ENCODE measurements at regions not wholly inside any gene's neighbourhood (a gene's known extent, or its start where the extent isn't known, plus 50 kb on each side); places are given as distances from the start of the nearest gene placed in this dataset.

DNA sequence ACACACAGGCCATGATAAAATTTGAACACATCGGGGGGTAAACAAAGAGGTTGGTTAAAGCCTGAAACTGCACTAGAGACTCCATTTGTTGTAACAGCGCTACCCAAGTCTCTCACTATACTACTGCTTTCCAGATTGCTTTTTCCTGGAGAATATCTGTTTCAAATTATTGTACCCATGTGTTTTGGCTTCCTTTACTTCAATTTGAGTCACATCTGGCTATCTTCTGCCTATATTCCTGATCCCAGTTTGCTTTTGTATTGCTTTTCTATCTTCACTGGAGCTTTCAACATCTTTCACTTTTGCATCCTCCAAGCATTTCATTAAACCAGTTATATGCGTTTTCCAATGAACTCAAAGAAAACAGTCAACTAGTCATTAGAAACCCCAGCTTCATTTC lies 404.7 kb downstream of the MLLT3 start:
- no peak overlapping the region for H2BK120ac ChIP-seq (ENCODE audit: low read depth, low read length)
- H4K20me1 ChIP-seq (ENCODE audit: insufficient read depth, low read length): no peaks in the 10 kb centered on the region
- no peak overlapping the region for H4K5ac ChIP-seq (ENCODE audit: low read depth, low read length)
- ATAC-seq (ENCODE audit: low read depth) (no peak), DNase-seq (no peak)
- TF ChIP-seq MXI1 (IDR thresholded peaks at IDR 0.05; ENCODE audit: borderline replicate concordance, low read depth, low read length) (no peak), MAFK (IDR thresholded peaks at IDR 0.05; ENCODE audit: low read depth, low read length) (no peak), RCOR1 (IDR thresholded peaks at IDR 0.05; ENCODE audit: insufficient replicate concordance, low read length) (no peak), SMC3 (IDR thresholded peaks at IDR 0.05; ENCODE audit: low read depth, low read length) (no peak), NFE2L2 (IDR thresholded peaks at IDR 0.05; ENCODE audit: low read depth, low read length) (no peak), FOS (IDR thresholded peaks at IDR 0.05; ENCODE audit: low read depth, low read length) (no peak), CEBPB (IDR thresholded peaks at IDR 0.05; ENCODE audit: low read depth, low read length) (no peak), BHLHE40 (IDR thresholded peaks at IDR 0.05; ENCODE audit: low read depth, low read length) (no peak), CHD1 (IDR thresholded peaks at IDR 0.05; ENCODE audit: low read depth, low read length) (no peak), RAD21 (IDR thresholded peaks at IDR 0.05; ENCODE audit: low read length) (no peak), MAZ (IDR thresholded peaks at IDR 0.05; ENCODE audit: borderline replicate concordance, low read depth, low read length) (no peak), POLR2A (IDR thresholded peaks at IDR 0.05; ENCODE audit: low read depth, low read length) (no peak)
- TF ChIP-seq, protein P1, sequence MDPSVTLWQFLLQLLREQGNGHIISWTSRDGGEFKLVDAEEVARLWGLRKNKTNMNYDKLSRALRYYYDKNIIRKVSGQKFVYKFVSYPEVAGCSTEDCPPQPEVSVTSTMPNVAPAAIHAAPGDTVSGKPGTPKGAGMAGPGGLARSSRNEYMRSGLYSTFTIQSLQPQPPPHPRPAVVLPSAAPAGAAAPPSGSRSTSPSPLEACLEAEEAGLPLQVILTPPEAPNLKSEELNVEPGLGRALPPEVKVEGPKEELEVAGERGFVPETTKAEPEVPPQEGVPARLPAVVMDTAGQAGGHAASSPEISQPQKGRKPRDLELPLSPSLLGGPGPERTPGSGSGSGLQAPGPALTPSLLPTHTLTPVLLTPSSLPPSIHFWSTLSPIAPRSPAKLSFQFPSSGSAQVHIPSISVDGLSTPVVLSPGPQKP (IDR thresholded peaks at IDR 0.05; ENCODE audit: borderline replicate concordance, low read depth, low read length): no peak
- TF ChIP-seq, protein P2, sequence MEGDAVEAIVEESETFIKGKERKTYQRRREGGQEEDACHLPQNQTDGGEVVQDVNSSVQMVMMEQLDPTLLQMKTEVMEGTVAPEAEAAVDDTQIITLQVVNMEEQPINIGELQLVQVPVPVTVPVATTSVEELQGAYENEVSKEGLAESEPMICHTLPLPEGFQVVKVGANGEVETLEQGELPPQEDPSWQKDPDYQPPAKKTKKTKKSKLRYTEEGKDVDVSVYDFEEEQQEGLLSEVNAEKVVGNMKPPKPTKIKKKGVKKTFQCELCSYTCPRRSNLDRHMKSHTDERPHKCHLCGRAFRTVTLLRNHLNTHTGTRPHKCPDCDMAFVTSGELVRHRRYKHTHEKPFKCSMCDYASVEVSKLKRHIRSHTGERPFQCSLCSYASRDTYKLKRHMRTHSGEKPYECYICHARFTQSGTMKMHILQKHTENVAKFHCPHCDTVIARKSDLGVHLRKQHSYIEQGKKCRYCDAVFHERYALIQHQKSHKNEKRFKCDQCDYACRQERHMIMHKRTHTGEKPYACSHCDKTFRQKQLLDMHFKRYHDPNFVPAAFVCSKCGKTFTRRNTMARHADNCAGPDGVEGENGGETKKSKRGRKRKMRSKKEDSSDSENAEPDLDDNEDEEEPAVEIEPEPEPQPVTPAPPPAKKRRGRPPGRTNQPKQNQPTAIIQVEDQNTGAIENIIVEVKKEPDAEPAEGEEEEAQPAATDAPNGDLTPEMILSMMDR (conservative IDR thresholded peaks at IDR 0.05; ENCODE audit: low read depth, low read length): no peak
- TF ChIP-seq, protein P3, sequence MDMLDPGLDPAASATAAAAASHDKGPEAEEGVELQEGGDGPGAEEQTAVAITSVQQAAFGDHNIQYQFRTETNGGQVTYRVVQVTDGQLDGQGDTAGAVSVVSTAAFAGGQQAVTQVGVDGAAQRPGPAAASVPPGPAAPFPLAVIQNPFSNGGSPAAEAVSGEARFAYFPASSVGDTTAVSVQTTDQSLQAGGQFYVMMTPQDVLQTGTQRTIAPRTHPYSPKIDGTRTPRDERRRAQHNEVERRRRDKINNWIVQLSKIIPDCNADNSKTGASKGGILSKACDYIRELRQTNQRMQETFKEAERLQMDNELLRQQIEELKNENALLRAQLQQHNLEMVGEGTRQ (IDR thresholded peaks at IDR 0.05; ENCODE audit: low read depth, low read length): no peak
- H3K36me3 ChIP-seq (ENCODE audit: control insufficient read depth, insufficient read depth, low read length): no peaks in the 10 kb centered on the region
- H3K23ac ChIP-seq (ENCODE audit: low read depth, low read length): no peak overlapping the region
- H2BK20ac ChIP-seq (ENCODE audit: low read depth, low read length): no peak overlapping the region
- no peaks in the 10 kb centered on the region for H3K9me1 ChIP-seq (ENCODE audit: insufficient read depth, low read length)
- H2AK5ac ChIP-seq (ENCODE audit: low read depth, low read length): no peak overlapping the region
- CTCF ChIA-PET: no interaction called here
- no peak overlapping the region for H3K18ac ChIP-seq (ENCODE audit: low read depth, low read length)
- no peaks in the 10 kb centered on the region for H3K9me3 ChIP-seq (ENCODE audit: control insufficient read depth, insufficient read depth, low read length)
- H2BK5ac ChIP-seq (ENCODE audit: low read depth, low read length, poor library complexity, severe bottlenecking): no peak overlapping the region
- H3K56ac ChIP-seq (ENCODE audit: extremely low read depth, insufficient read depth, low read length): no peak overlapping the region
- no peaks in the 10 kb centered on the region for H3K79me1 ChIP-seq (ENCODE audit: low read depth in 1 of 2, low read length in 2 of 2)
- no peak overlapping the region for H3K4me2 ChIP-seq (ENCODE audit: low read depth, low read length)
- POLR2A ChIA-PET (ENCODE audit: unreplicated experiment): no interaction called here
- no peak overlapping the region for H4K91ac ChIP-seq (ENCODE audit: insufficient read depth, low read depth, low read length)
- H3K4ac ChIP-seq (ENCODE audit: low read depth, low read length): no peak overlapping the region
- in situ Hi-C loops (cut with MboI; ENCODE audit: low sequenced_read_pairs) (no loop called here), intact Hi-C loops (cut with micrococcal nuclease) (loop anchor here (10.0 kb wide), 1 partner anchor 47 kb away; no protein-coding TSS in a partner anchor), dilution Hi-C loops (cut with HindIII; ENCODE audit: low sequenced_read_pairs, unreplicated experiment) (no loop called here)
- H3K27me3 ChIP-seq (ENCODE audit: control insufficient read depth, insufficient read depth, low read length): peaks cover 4% of the 10 kb centered on the region; the same call in 1 of the 2 replicates
- no peak overlapping the region for H3K4me3 ChIP-seq (ENCODE audit: insufficient read depth, low read depth, low read length)
- no peak overlapping the region for H3K14ac ChIP-seq (replicated peaks; ENCODE audit: low read depth, low read length)
- H3K27ac ChIP-seq (ENCODE audit: insufficient read depth, low read length): no peak overlapping the region
- H2AK9ac ChIP-seq (replicated peaks; ENCODE audit: low read depth, low read length, poor library complexity): no peak overlapping the region
- no CpG with 5 or more reads among the region's 3 CpGs for WGBS, 2 experiments (ENCODE audit: extremely low coverage in 2 of 2, insufficient read length in 1 of 2)
- H2AFZ ChIP-seq (replicated peaks; ENCODE audit: low read length, poor library complexity): no peak overlapping the region
- no peak overlapping the region for H3K9ac ChIP-seq (ENCODE audit: low read depth, low read length)
- H2BK15ac ChIP-seq (ENCODE audit: low read depth, low read length): no peak overlapping the region
- H4K8ac ChIP-seq (ENCODE audit: low read depth in 2 of 2, low read length in 2 of 2): no peak overlapping the region
- H3K4me1 ChIP-seq (ENCODE audit: control insufficient read depth, insufficient read depth, low read length): no peaks in the 10 kb centered on the region
- BruUV-seq (replicated peaks): no TSS peak
